ENCODE measurements at regions not wholly inside any gene's neighbourhood (a gene's known extent, or its start where the extent isn't known, plus 50 kb on each side); places are given as distances from the start of the nearest gene placed in this dataset.

DNA sequence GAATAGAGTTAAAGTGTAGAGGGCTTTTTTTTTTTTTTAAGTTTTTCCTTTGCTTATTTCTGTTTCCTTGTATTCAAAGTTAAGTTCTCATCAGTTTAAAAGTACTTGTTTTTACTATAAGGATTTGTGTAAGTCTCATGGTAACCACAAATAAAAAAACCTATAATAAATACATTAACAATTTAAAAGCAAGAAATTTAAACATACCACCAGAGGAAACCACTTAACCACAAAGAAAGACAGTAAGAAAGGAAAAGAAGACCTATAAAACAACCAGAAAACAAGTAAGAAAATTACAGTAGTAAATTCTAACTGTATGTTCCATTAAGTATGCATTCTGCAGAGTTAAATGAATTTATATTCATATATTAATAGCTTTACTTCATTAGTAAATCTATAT, 999.1 kb upstream of the ATXN8OS start:
- TF ChIP-seq, protein P1, sequence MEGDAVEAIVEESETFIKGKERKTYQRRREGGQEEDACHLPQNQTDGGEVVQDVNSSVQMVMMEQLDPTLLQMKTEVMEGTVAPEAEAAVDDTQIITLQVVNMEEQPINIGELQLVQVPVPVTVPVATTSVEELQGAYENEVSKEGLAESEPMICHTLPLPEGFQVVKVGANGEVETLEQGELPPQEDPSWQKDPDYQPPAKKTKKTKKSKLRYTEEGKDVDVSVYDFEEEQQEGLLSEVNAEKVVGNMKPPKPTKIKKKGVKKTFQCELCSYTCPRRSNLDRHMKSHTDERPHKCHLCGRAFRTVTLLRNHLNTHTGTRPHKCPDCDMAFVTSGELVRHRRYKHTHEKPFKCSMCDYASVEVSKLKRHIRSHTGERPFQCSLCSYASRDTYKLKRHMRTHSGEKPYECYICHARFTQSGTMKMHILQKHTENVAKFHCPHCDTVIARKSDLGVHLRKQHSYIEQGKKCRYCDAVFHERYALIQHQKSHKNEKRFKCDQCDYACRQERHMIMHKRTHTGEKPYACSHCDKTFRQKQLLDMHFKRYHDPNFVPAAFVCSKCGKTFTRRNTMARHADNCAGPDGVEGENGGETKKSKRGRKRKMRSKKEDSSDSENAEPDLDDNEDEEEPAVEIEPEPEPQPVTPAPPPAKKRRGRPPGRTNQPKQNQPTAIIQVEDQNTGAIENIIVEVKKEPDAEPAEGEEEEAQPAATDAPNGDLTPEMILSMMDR (IDR thresholded peaks at IDR 0.05): no peak
- no peak for TF ChIP-seq POLR2A (IDR thresholded peaks at IDR 0.05)
- no peak for TF ChIP-seq EP300 (IDR thresholded peaks at IDR 0.05)
- Histone ChIP-seq H3K4me1 (no peaks in the 10 kb centered on the region), H3K36me3 (no peaks in the 10 kb centered on the region), H3K27ac (no peak overlapping the region), H3K27me3 (no peaks in the 10 kb centered on the region), H3K4me3 (no peak overlapping the region), H3K9me3 (peaks cover 0 to 18% (median 0%) of the 10 kb centered on the region in 4 donors)
- DNase-seq (ENCODE audit: low spot score in 2 of 2): no peak

DNA sequence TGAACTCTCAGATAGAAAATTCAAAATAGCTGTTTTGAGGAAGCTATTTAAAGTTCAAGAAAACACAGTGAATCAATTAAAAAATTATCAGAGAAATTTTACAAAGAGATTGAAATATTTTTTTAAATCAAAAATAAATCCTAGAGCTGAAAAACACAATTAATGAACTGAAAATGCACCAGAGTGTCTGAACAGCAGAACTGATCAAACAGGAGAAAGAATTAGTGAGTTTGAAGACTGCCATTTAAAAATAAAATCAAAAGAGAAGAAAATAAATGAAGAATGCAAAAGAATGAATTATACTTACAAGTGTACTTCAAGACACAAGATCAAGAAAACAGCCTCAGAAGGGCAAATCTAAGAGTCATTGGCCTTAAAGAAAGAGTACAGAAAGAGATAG, 1000.2 kb upstream of the ATXN8OS start:
- no peak for TF ChIP-seq EP300 (IDR thresholded peaks at IDR 0.05)
- TF ChIP-seq, protein P1 (IDR thresholded peaks at IDR 0.05): no peak
- TF ChIP-seq POLR2A (IDR thresholded peaks at IDR 0.05): no peak
- DNase-seq (ENCODE audit: low spot score in 2 of 2): no peak
- no peaks in the 10 kb centered on the region for H3K36me3 ChIP-seq
- no peak overlapping the region for H3K27ac ChIP-seq
- H3K4me3 ChIP-seq: no peak overlapping the region
- H3K9me3 ChIP-seq: peaks cover 0 to 18% (median 0%) of the 10 kb centered on the region in 4 donors
- no peaks in the 10 kb centered on the region for H3K4me1 ChIP-seq
- no peaks in the 10 kb centered on the region for H3K27me3 ChIP-seq

DNA sequence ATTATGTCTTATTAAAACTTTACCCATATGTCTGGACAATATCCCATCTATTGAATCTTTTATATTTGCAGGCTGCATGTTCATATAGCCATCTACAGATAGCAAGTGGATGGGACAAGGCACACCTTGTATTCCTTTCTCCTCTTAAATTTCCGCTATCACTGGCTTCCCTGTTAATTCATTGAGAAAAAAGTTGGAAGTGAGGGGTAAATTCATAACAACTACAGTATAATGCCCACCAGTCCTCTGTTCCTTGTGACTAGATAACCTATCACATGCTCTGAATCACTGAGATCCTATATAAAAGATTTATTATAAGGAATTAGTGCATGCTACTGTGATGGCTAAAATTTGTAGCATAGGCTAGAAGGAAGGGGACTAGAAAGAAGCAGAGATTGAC, 1005.8 kb upstream of the ATXN8OS start:
- H3K27ac ChIP-seq: no peak overlapping the region
- peaks cover 0 to 5% (median 0%) of the 10 kb centered on the region in 4 donors for H3K9me3 ChIP-seq
- no peaks in the 10 kb centered on the region for H3K4me1 ChIP-seq
- TF ChIP-seq EP300 (IDR thresholded peaks at IDR 0.05): no peak
- TF ChIP-seq, protein P1 (IDR thresholded peaks at IDR 0.05): no peak
- TF ChIP-seq POLR2A (IDR thresholded peaks at IDR 0.05): no peak
- no peak overlapping the region for H3K4me3 ChIP-seq
- no peaks in the 10 kb centered on the region for H3K36me3 ChIP-seq
- DNase-seq (ENCODE audit: low spot score in 2 of 2): no peak
- H3K27me3 ChIP-seq: no peaks in the 10 kb centered on the region
- WGBS, 2 donors: 86 to 90% methylated on average over 1 of the region's 1 CpG

DNA sequence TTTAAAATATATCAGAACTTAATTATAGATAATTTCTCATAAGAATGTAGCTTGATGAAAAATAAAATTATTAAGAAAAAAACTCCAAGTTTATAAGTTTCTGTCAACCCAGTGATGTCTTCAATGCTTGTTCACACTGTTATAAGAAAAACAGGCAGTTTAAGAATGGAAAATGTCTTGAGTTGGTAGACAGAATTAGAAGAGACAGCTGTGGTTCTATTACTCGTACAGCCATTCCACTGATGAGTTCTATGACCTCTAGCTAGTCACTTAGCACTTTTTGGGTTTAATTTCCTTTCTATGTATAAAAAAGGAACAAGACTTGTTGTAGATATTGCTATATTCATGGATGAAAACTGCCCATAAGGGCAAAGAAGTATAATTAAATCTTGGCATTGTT, 1013.1 kb upstream of the ATXN8OS start:
- 38 to 58% methylated on average over 1 of the region's 1 CpG for WGBS, 2 donors
- H3K36me3 ChIP-seq: no peaks in the 10 kb centered on the region

DNA sequence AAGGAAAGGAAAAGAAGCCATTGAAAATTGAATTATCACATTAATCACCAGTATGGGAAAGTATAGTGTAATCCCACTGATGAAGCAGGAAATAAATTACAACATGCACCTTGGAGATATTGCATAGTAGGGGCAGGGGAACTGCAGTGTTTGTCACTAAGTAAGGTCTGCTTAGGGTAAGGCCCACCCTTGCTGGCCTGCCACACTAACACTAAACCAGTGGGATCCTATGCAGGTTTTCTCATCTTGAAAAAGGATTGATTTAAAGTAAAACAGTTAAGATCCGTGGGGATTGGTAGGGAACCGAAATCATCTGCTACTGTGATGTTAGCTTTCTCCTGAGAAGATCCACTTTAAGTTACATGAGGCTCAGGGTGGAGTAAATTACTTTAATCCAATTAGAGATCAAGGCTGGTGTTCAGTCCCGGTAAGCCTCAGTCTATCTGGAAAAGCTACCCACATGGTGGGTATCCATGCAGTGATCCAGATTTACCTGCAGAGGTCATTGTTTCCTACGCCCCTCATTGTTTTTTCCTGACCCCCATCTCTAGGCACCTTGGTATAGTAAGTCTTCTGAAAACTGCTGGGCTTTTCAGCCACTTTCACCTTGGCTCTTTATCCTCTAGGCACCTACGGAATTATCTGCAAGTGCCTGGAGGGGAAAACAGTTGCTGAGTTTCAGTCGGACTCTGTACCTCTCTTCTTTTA, 1014.9 kb upstream of the ATXN8OS start:
- no peak overlapping the region for H3K4me3 ChIP-seq
- WGBS, 2 donors: 79 to 87% methylated on average over 6 of the region's 6 CpGs
- no peaks in the 10 kb centered on the region for H3K9me3 ChIP-seq
- TF ChIP-seq POLR2A (IDR thresholded peaks at IDR 0.05) (no peak), EP300 (IDR thresholded peaks at IDR 0.05) (no peak)
- TF ChIP-seq, protein P1 (IDR thresholded peaks at IDR 0.05): no peak
- no peaks in the 10 kb centered on the region for H3K27me3 ChIP-seq
- no peak overlapping the region for H3K27ac ChIP-seq
- no peaks in the 10 kb centered on the region for H3K36me3 ChIP-seq
- DNase-seq (ENCODE audit: low spot score in 2 of 2): no peak
- H3K4me1 ChIP-seq: no peaks in the 10 kb centered on the region

More for the DNA sequence above, 1013.1 kb upstream of the ATXN8OS start:
- Histone ChIP-seq H3K9me3 (no peaks in the 10 kb centered on the region), H3K4me3 (no peak overlapping the region), H3K27me3 (no peaks in the 10 kb centered on the region), H3K27ac (no peak overlapping the region), H3K4me1 (no peaks in the 10 kb centered on the region)
- TF ChIP-seq EP300 (IDR thresholded peaks at IDR 0.05): no peak
- TF ChIP-seq, protein P1 (IDR thresholded peaks at IDR 0.05): no peak
- TF ChIP-seq POLR2A (IDR thresholded peaks at IDR 0.05): no peak
- no peak for DNase-seq (ENCODE audit: low spot score in 2 of 2)
